GM12878 (cell line): ENCODE measurements at regions not wholly inside any gene's neighbourhood (a gene's known extent, or its start where the extent isn't known, plus 50 kb on each side); places are given as distances from the start of the nearest gene placed in this dataset.

ENCODE experiments used
- ATAC-seq: fragments of 200-7000 bp; cut with Tn5 transposase; 3 replicates; pipeline ENCODE4 v1.9.1; 2020; ENCODE audit warnings: mild to moderate bottlenecking, moderate library complexity
- BruUV-seq: library from RNA; stranded (reverse); fragments of 400-500 nt; replicated peaks from 2 replicates; lab custom pipeline; 2021; lab: Mats Ljungman, UMichigan
- CTCF ChIA-PET: fragments of 300-600 bp; sonication (Branson Sonifier 250); formaldehyde crosslinking; extraction: SDS; loops from one replicate; lab custom pipeline; 2021; ENCODE audit warnings: inconsistent platforms; lab: Yijun Ruan, JAX
- POLR2A ChIA-PET: fragments of 350-600 bp; formaldehyde crosslinking; extraction: SDS; loops from one replicate; lab custom pipeline; 2021; ENCODE audit warnings: inconsistent platforms; lab: Charles Lee
- RAD21 ChIA-PET: fragments of 300-600 bp; sonication (Branson Sonifier 250); formaldehyde crosslinking; loops from one replicate; lab custom pipeline; 2023; ENCODE audit warnings: antibody characterized with exemption; ENCODE audit not compliant: unreplicated experiment; lab: Charles Lee
- SMC1A ChIA-PET: fragments of 300-600 bp; sonication (Branson Sonifier 250); formaldehyde crosslinking; loops from one replicate; lab custom pipeline; 2023; ENCODE audit not compliant: unreplicated experiment, uncharacterized antibody; lab: Charles Lee
- DNase-seq: peaks from one replicate; pipeline ENCODE4 v3.0.0-alpha.2; 2011; ENCODE audit warnings: low read depth, low spot score
- FAIRE-seq: peaks from 3 replicates; lab custom pipeline; 2011; peaks lifted over from hg19 to GRCh38; lab: Jason Lieb, UNC
- H2AFZ ChIP-seq: 2 replicates; pipeline ENCODE4 v1.6.0; 2011; ENCODE audit warnings: low read depth, low read length, control low read depth; ENCODE audit not compliant: control insufficient read depth
- H3K27ac ChIP-seq: 2 replicates; pipeline ENCODE4 v1.5.1; 2011; ENCODE audit warnings: control low read depth; ENCODE audit not compliant: control insufficient read depth, insufficient read depth
- H3K27me3 ChIP-seq, 2 experiments: replicated peaks in 1 of 2; 2 replicates each; pipeline versions ENCODE4 v1.6.0 to v1.6.1; 2011; ENCODE audit warnings: low read length in 1 of 2; ENCODE audit not compliant: control insufficient read depth in 2 of 2, insufficient read depth in 2 of 2
- H3K36me3 ChIP-seq, 2 experiments: 2 replicates each; pipeline ENCODE4 v1.5.1; 2011; ENCODE audit warnings: low read length in 1 of 2; ENCODE audit not compliant: control insufficient read depth in 2 of 2, insufficient read depth in 2 of 2
- H3K4me1 ChIP-seq: 2 replicates; pipeline ENCODE4 v1.6.1; 2011; ENCODE audit warnings: mild to moderate bottlenecking, low read length, moderate library complexity, mixed read lengths; ENCODE audit not compliant: control insufficient read depth, insufficient read depth
- H3K4me2 ChIP-seq: 2 replicates; pipeline ENCODE4 v1.6.0; 2011; ENCODE audit warnings: control low read depth; ENCODE audit not compliant: control insufficient read depth, insufficient read depth
- H3K4me3 ChIP-seq: fragments of 200-600 bp; sonication (generic); 2 replicates; pipeline ENCODE4 v1.5.1; 2016
- H3K79me2 ChIP-seq: 2 replicates; pipeline ENCODE4 v1.6.0; 2011; ENCODE audit warnings: low read length; ENCODE audit not compliant: control insufficient read depth, insufficient read depth
- H3K9ac ChIP-seq: 2 replicates; pipeline ENCODE4 v1.8.0; 2011; ENCODE audit warnings: low read length, control low read depth, mixed read lengths; ENCODE audit not compliant: control insufficient read depth, insufficient read depth
- H3K9me3 ChIP-seq: replicated peaks from 3 replicates; pipeline ENCODE4 v1.5.1; 2011; ENCODE audit warnings: mild to moderate bottlenecking, low read length; ENCODE audit not compliant: control insufficient read depth, insufficient read depth
- H4K20me1 ChIP-seq: 2 replicates; pipeline ENCODE4 v1.6.0; 2011; ENCODE audit not compliant: control insufficient read depth, insufficient read depth
- CHD1 ChIP-seq: IDR thresholded peaks from 2 replicates; pipeline ENCODE4 v1.6.1; 2012; ENCODE audit warnings: low read depth, low read length, improper control_type of control experiment
- IRF4 ChIP-seq: IDR thresholded peaks from 2 replicates; pipeline ENCODE4 v1.6.1; 2011; ENCODE audit warnings: low read depth, low read length
- MLLT1 ChIP-seq: fragments of 450-650 bp; IDR thresholded peaks from 2 replicates; pipeline ENCODE4 v1.6.1; 2016; ENCODE audit warnings: mild to moderate bottlenecking
- MXI1 ChIP-seq: fragments of 150-350 bp; IDR thresholded peaks from 2 replicates; pipeline ENCODE4 v1.6.1; 2011; ENCODE audit warnings: low read depth, mild to moderate bottlenecking, inconsistent platforms, low read length, improper control_type of control experiment
- NR2C1 ChIP-seq: fragments of 450-650 bp; IDR thresholded peaks from 2 replicates; pipeline ENCODE4 v1.6.1; 2017; ENCODE audit warnings: antibody characterized with exemption, mild to moderate bottlenecking, moderate library complexity
- NRF1 ChIP-seq: conservative IDR thresholded peaks from 2 replicates; pipeline ENCODE4 v1.6.1; 2011; ENCODE audit warnings: mild to moderate bottlenecking, low read depth, low read length, improper control_type of control experiment
- SMARCA5 ChIP-seq: fragments of 450-650 bp; IDR thresholded peaks from 2 replicates; pipeline ENCODE4 v1.6.1; 2017; ENCODE audit warnings: mild to moderate bottlenecking
- ZNF274 ChIP-seq: IDR thresholded peaks from one replicate; pipeline ENCODE4 v1.8.0; 2011; ENCODE audit not compliant: insufficient read length, insufficient read depth
- WGBS: methylation state at CpG from one replicate; pipeline ENCODE4 v1.1.6; 2016; ENCODE audit warnings: low lambda C conversion rate; ENCODE audit not compliant: insufficient replicate concordance, insufficient coverage; ENCODE audit errors: missing lambda C conversion rate; 5-methylcytosine and 5-hydroxymethylcytosine counted together
- in situ Hi-C: fragments of 300-500 bp; cut with MboI; formaldehyde crosslinking; loops from 9 replicates; pipeline ENCODE4 v1.14.3; 2018; ENCODE audit warnings: mixed read lengths
- intact Hi-C: fragments of 100-400 bp; cut with micrococcal nuclease; formaldehyde crosslinking; loops from one replicate; pipeline ENCODE4 v1.14.2; 2022; ENCODE audit not compliant: unreplicated experiment

- ATAC-seq (no peak), FAIRE-seq (no peak), DNase-seq (no peak)
- H2AFZ ChIP-seq: no peak overlapping the region
- no peaks in the 10 kb centered on the region for H3K9me3 ChIP-seq
- RAD21 ChIA-PET: no interaction called here
- no peak for TF ChIP-seq NR2C1
- no peak for TF ChIP-seq MXI1
- TF ChIP-seq ZNF274: no peak
- TF ChIP-seq IRF4: no peak
- TF ChIP-seq MLLT1: no peak
- no peak for TF ChIP-seq CHD1
- no peak for TF ChIP-seq NRF1
- TF ChIP-seq SMARCA5: no peak
- no peaks in the 10 kb centered on the region for H3K4me1 ChIP-seq
- H3K9ac ChIP-seq: no peak overlapping the region
- no peak overlapping the region for H3K4me2 ChIP-seq
- intact Hi-C loops: no loop called here
- H4K20me1 ChIP-seq: no peaks in the 10 kb centered on the region
- no peaks in the 10 kb centered on the region; a peak in 2 of 4 replicates for H3K27me3 ChIP-seq
- CTCF ChIA-PET: interaction anchor here (0.6 kb wide), 1 partner anchor 511 kb away, joined by 3 read pairs; no protein-coding TSS in a partner anchor
- H3K4me3 ChIP-seq: no peak overlapping the region
- POLR2A ChIA-PET: no interaction called here
- no peaks in the 10 kb centered on the region for H3K79me2 ChIP-seq
- H3K27ac ChIP-seq: no peak overlapping the region
- no peaks in the 10 kb centered on the region for H3K36me3 ChIP-seq
- 59% methylated on average over 24 of the region's 24 CpGs for WGBS
- in situ Hi-C loops: no loop called here
- BruUV-seq: no TSS peak
- SMC1A ChIA-PET: interaction anchor here (1.5 kb wide), 1 partner anchor 10 kb away, joined by 3 read pairs; no protein-coding TSS in a partner anchor
Measured at GRCh38 chr18:75158465-75159237, 50.3 kb downstream of the PTGR3 start.
